ENCODE measurements at regions not wholly inside any gene's neighbourhood (a gene's known extent, or its start where the extent isn't known, plus 50 kb on each side); places are given as distances from the start of the nearest gene placed in this dataset.

- no peak for TF ChIP-seq L3MBTL2 (conservative IDR thresholded peaks at IDR 0.05)
- no peak for TF ChIP-seq LEF1 (IDR thresholded peaks at IDR 0.05; ENCODE audit: borderline replicate concordance)
- no peak for TF ChIP-seq FOXA1 (IDR thresholded peaks at IDR 0.05)
- no peak for TF ChIP-seq SP1 (IDR thresholded peaks at IDR 0.05)
- no peak for TF ChIP-seq ELF4 (IDR thresholded peaks at IDR 0.05)
- TF ChIP-seq BHLHE40 (IDR thresholded peaks at IDR 0.05; ENCODE audit: borderline replicate concordance): no peak
- TF ChIP-seq NFRKB (IDR thresholded peaks at IDR 0.05): no peak
- no peak for TF ChIP-seq SUZ12 (IDR thresholded peaks at IDR 0.05)
- TF ChIP-seq ZNF384 (IDR thresholded peaks at IDR 0.05): no peak
- no peak for TF ChIP-seq ARNT (IDR thresholded peaks at IDR 0.05)
- TF ChIP-seq TARDBP (IDR thresholded peaks at IDR 0.05): no peak
- no peak for TF ChIP-seq PKNOX1 (IDR thresholded peaks at IDR 0.05)
- no peak for TF ChIP-seq HDGF (IDR thresholded peaks at IDR 0.05; ENCODE audit: borderline replicate concordance)
- no peak for TF ChIP-seq CTBP1 (IDR thresholded peaks at IDR 0.05; ENCODE audit: borderline replicate concordance)
- TF ChIP-seq FOXK2 (IDR thresholded peaks at IDR 0.05): no peak
- no peak for TF ChIP-seq FOXM1 (IDR thresholded peaks at IDR 0.05; ENCODE audit: borderline replicate concordance)
- POLR2A ChIA-PET: no interaction called here
- CTCF ChIA-PET: no interaction called here
- no peak for DNase-seq (ENCODE audit: extremely low spot score)
These were observed 110.2 kb upstream of the ENPEP start for GRCh38 chr4:110365761-110366160.

GRCh38 chr4:110364911-110365520 is 110.9 kb upstream of the ENPEP start:
- CTCF ChIA-PET: interaction anchor here (0.8 kb wide), 1 partner anchor 366 kb away, joined by 3 read pairs; no protein-coding TSS in a partner anchor
- TF ChIP-seq FOXA1 (IDR thresholded peaks at IDR 0.05): no peak
- TF ChIP-seq TARDBP (IDR thresholded peaks at IDR 0.05): no peak
- no peak for TF ChIP-seq ARNT (IDR thresholded peaks at IDR 0.05)
- no peak for TF ChIP-seq PKNOX1 (IDR thresholded peaks at IDR 0.05)
- TF ChIP-seq HDGF (IDR thresholded peaks at IDR 0.05; ENCODE audit: borderline replicate concordance): no peak
- no peak for TF ChIP-seq L3MBTL2 (conservative IDR thresholded peaks at IDR 0.05)
- TF ChIP-seq BHLHE40 (IDR thresholded peaks at IDR 0.05; ENCODE audit: borderline replicate concordance): no peak
- no peak for TF ChIP-seq SUZ12 (IDR thresholded peaks at IDR 0.05)
- TF ChIP-seq CTBP1 (IDR thresholded peaks at IDR 0.05; ENCODE audit: borderline replicate concordance): no peak
- TF ChIP-seq FOXK2 (IDR thresholded peaks at IDR 0.05): no peak
- no peak for TF ChIP-seq LEF1 (IDR thresholded peaks at IDR 0.05; ENCODE audit: borderline replicate concordance)
- TF ChIP-seq ZNF384 (IDR thresholded peaks at IDR 0.05): no peak
- TF ChIP-seq SP1 (IDR thresholded peaks at IDR 0.05): no peak
- no peak for TF ChIP-seq FOXM1 (IDR thresholded peaks at IDR 0.05; ENCODE audit: borderline replicate concordance)
- TF ChIP-seq NFRKB (IDR thresholded peaks at IDR 0.05): no peak
- TF ChIP-seq ELF4 (IDR thresholded peaks at IDR 0.05): no peak
- DNase-seq (ENCODE audit: extremely low spot score): no peak
- POLR2A ChIA-PET: no interaction called here

GRCh38 chr4:110361921-110362320 is 114.0 kb upstream of the ENPEP start:
- ChIA-PET CTCF (interaction anchor here (0.7 kb wide), 1 partner anchor 8 kb away, joined by 3 read pairs; no protein-coding TSS in a partner anchor), POLR2A (no interaction called here)
- TF ChIP-seq ARNT (IDR thresholded peaks at IDR 0.05) (no peak), PKNOX1 (IDR thresholded peaks at IDR 0.05) (no peak), NFRKB (IDR thresholded peaks at IDR 0.05) (no peak), HDGF (IDR thresholded peaks at IDR 0.05; ENCODE audit: borderline replicate concordance) (no peak), BHLHE40 (IDR thresholded peaks at IDR 0.05; ENCODE audit: borderline replicate concordance) (no peak)
- DNase-seq (ENCODE audit: extremely low spot score): no peak

- CTCF ChIA-PET: no interaction called here
- no peak for DNase-seq (ENCODE audit: extremely low spot score)
- TF ChIP-seq ELF4 (IDR thresholded peaks at IDR 0.05) (no peak), FOXA1 (IDR thresholded peaks at IDR 0.05) (no peak), FOXM1 (IDR thresholded peaks at IDR 0.05; ENCODE audit: borderline replicate concordance) (no peak), L3MBTL2 (conservative IDR thresholded peaks at IDR 0.05) (no peak)
- POLR2A ChIA-PET: interaction anchor here (1.6 kb wide), 1 partner anchor 53 kb away, joined by 3 read pairs; no protein-coding TSS in a partner anchor
These were observed 116.9 kb upstream of the ENPEP start for GRCh38 chr4:110359076-110359475.

- no peak for DNase-seq (ENCODE audit: extremely low spot score)
- ChIA-PET POLR2A (no interaction called here), CTCF (interaction anchor here (0.6 to 1.4 kb wide), 2 partner anchors 12 to 13 kb away, joined by 3 to 4 read pairs; no protein-coding TSS in a partner anchor)
- TF ChIP-seq PKNOX1 (IDR thresholded peaks at IDR 0.05): no peak
- TF ChIP-seq L3MBTL2 (conservative IDR thresholded peaks at IDR 0.05): no peak
- no peak for TF ChIP-seq BHLHE40 (IDR thresholded peaks at IDR 0.05; ENCODE audit: borderline replicate concordance)
- no peak for TF ChIP-seq FOXK2 (IDR thresholded peaks at IDR 0.05)
- TF ChIP-seq ZNF384 (IDR thresholded peaks at IDR 0.05): no peak
- TF ChIP-seq SUZ12 (IDR thresholded peaks at IDR 0.05): no peak
- TF ChIP-seq HDGF (IDR thresholded peaks at IDR 0.05; ENCODE audit: borderline replicate concordance): no peak
- no peak for TF ChIP-seq TARDBP (IDR thresholded peaks at IDR 0.05)
- TF ChIP-seq ELF4 (IDR thresholded peaks at IDR 0.05): no peak
- TF ChIP-seq NFRKB (IDR thresholded peaks at IDR 0.05): no peak
- no peak for TF ChIP-seq LEF1 (IDR thresholded peaks at IDR 0.05; ENCODE audit: borderline replicate concordance)
These were observed 118.4 kb upstream of the ENPEP start for GRCh38 chr4:110357521-110357920.

GRCh38 chr4:110354460-110354859 is 121.5 kb upstream of the ENPEP start:
- CTCF ChIA-PET: no interaction called here
- POLR2A ChIA-PET: no interaction called here
- no peak for DNase-seq (ENCODE audit: extremely low spot score)
- TF ChIP-seq FOXA1 (IDR thresholded peaks at IDR 0.05) (no peak), FOXK2 (IDR thresholded peaks at IDR 0.05) (no peak), ZNF384 (IDR thresholded peaks at IDR 0.05) (no peak), LEF1 (IDR thresholded peaks at IDR 0.05; ENCODE audit: borderline replicate concordance) (no peak)

Data from HEK293T (cell line).